BJ (cell line): ENCODE measurements at regions not wholly inside any gene's neighbourhood (a gene's known extent, or its start where the extent isn't known, plus 50 kb on each side); places are given as distances from the start of the nearest gene placed in this dataset.

Experiments
- CTCF ChIA-PET: fragments of 350-600 bp; formaldehyde crosslinking; extraction: SDS; loops from one replicate; lab custom pipeline; 2021; ENCODE audit warnings: antibody characterized with exemption, inconsistent platforms; lab: Yijun Ruan, JAX
- POLR2A ChIA-PET: fragments of 300-600 bp; sonication (Branson Sonifier 250); formaldehyde crosslinking; extraction: SDS; loops from one replicate; lab custom pipeline; 2021; ENCODE audit warnings: antibody characterized with exemption; lab: Charles Lee
- DNase-seq: peaks from one replicate; pipeline ENCODE4 v3.0.0-alpha.2; 2011; ENCODE audit warnings: low read depth
- H3K27me3 ChIP-seq: 2 replicates; pipeline ENCODE4 v1.6.0; 2011; ENCODE audit warnings: low read length; ENCODE audit not compliant: control insufficient read depth, insufficient read depth
- H3K36me3 ChIP-seq: 2 replicates; pipeline ENCODE4 v1.5.1; 2011; ENCODE audit warnings: low read length; ENCODE audit not compliant: control insufficient read depth, insufficient read depth
- H3K4me3 ChIP-seq: 2 replicates; pipeline ENCODE4 v1.5.1; 2011; ENCODE audit warnings: low read depth, mild to moderate bottlenecking, control low read depth, low read length
- TF ChIP-seq, protein P1 (sequence below): IDR thresholded peaks from 2 replicates; pipeline ENCODE4 v1.5.1; 2011; ENCODE audit warnings: low read depth, mild to moderate bottlenecking, control low read depth, inconsistent platforms, low read length, moderate library complexity; ENCODE audit not compliant: insufficient read depth

DNA sequence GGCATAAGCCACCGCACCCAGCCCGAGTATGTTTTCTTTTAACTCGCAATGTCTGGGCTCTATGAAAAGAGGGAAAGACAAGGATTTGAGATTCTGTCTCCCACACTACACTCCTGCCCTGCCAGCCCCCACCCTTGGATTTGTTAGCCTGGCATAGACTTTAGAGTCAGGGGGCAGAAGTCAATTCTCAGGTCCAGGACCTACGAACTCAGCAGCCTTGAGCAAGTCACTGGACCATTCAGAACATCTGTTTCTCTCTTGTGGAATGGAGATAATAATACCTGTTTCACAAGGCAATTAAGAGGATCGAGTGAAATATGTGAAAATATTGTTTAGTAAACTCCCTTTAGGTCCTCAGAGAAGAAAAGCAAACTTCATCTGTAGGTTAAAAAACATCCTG is 66.1 kb upstream of the FUT8 start:
- ChIA-PET CTCF (no interaction called here), POLR2A (no interaction called here)
- no peak overlapping the region for H3K4me3 ChIP-seq
- H3K36me3 ChIP-seq: no peaks in the 10 kb centered on the region
- TF ChIP-seq, protein P1, sequence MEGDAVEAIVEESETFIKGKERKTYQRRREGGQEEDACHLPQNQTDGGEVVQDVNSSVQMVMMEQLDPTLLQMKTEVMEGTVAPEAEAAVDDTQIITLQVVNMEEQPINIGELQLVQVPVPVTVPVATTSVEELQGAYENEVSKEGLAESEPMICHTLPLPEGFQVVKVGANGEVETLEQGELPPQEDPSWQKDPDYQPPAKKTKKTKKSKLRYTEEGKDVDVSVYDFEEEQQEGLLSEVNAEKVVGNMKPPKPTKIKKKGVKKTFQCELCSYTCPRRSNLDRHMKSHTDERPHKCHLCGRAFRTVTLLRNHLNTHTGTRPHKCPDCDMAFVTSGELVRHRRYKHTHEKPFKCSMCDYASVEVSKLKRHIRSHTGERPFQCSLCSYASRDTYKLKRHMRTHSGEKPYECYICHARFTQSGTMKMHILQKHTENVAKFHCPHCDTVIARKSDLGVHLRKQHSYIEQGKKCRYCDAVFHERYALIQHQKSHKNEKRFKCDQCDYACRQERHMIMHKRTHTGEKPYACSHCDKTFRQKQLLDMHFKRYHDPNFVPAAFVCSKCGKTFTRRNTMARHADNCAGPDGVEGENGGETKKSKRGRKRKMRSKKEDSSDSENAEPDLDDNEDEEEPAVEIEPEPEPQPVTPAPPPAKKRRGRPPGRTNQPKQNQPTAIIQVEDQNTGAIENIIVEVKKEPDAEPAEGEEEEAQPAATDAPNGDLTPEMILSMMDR: no peak
- DNase-seq: no peak
- no peaks in the 10 kb centered on the region for H3K27me3 ChIP-seq

- DNase-seq: no peak
- ChIA-PET POLR2A (no interaction called here), CTCF (no interaction called here)
- TF ChIP-seq, protein P1: no peak
- Histone ChIP-seq H3K36me3 (no peaks in the 10 kb centered on the region), H3K4me3 (no peak overlapping the region), H3K27me3 (no peaks in the 10 kb centered on the region)
Observed at GRCh38 chr14:65346895-65347294, 65.6 kb upstream of the FUT8 start.

- Histone ChIP-seq H3K27me3 (no peaks in the 10 kb centered on the region), H3K36me3 (no peaks in the 10 kb centered on the region), H3K4me3 (no peak overlapping the region)
- TF ChIP-seq, protein P1: no peak
- no peak for DNase-seq
- ChIA-PET POLR2A (no interaction called here), CTCF (no interaction called here)
Observed at GRCh38 chr14:65348137-65348536, 64.4 kb upstream of the FUT8 start.

DNA sequence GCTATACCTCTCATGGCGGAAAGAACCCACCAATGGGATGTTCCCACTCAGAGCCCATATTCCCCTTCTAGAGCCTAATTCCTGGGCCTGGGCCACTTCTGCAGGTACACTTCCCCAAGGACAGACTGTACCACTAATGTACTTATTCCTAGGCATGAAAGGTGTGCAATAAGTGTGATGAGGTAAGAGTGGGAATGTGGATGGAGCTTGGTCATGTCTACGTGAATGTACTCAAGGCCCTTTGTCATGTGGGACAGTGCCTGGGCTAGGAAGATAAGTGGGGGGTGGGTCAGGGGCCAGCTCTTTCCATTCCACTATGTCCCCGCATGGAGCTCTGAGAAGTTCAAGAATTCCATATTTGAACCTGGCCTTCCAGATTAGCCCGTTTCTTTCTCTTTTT is 63.4 kb upstream of the FUT8 start:
- H3K4me3 ChIP-seq: no peak overlapping the region
- ChIA-PET CTCF (interaction anchor here (0.7 to 1.1 kb wide), 2 partner anchors 63 to 128 kb away, joined by 3 read pairs; no protein-coding TSS in a partner anchor), POLR2A (no interaction called here)
- H3K27me3 ChIP-seq: no peaks in the 10 kb centered on the region
- H3K36me3 ChIP-seq: no peaks in the 10 kb centered on the region
- no peak for DNase-seq
- TF ChIP-seq, protein P1: no peak

GRCh38 chr14:65351493-65352194 is 60.9 kb upstream of the FUT8 start:
- ChIA-PET POLR2A (no interaction called here), CTCF (interaction anchor here (0.9 kb wide), 1 partner anchor 9 kb away, joined by 3 read pairs; no protein-coding TSS in a partner anchor)
- Histone ChIP-seq H3K4me3 (no peak overlapping the region), H3K27me3 (no peaks in the 10 kb centered on the region), H3K36me3 (no peaks in the 10 kb centered on the region)
- DNase-seq: no peak
- TF ChIP-seq, protein P1: no peak
